H1 (cell line): ENCODE measurements at regions not wholly inside any gene's neighbourhood (a gene's known extent, or its start where the extent isn't known, plus 50 kb on each side); places are given as distances from the start of the nearest gene placed in this dataset.

ENCODE experiments used
- CTCF ChIA-PET: fragments of 300-600 bp; sonication (Branson Sonifier 250); formaldehyde crosslinking; loops from one replicate; lab custom pipeline; 2021; ENCODE audit not compliant: partially characterized antibody; lab: Charles Lee
- POLR2A ChIA-PET: fragments of 300-600 bp; sonication (Branson Sonifier 250); formaldehyde crosslinking; loops from one replicate; lab custom pipeline; 2021; ENCODE audit warnings: inconsistent platforms; ENCODE audit not compliant: partially characterized antibody; lab: Charles Lee
- DNase-seq, 2 experiments: peaks; one replicate each; pipeline versions ENCODE4 v3.0.0 to v3.0.0-alpha.2; 2010 to 2022; ENCODE audit warnings: low spot score in 2 of 2, low read depth in 1 of 2, mixed read lengths in 1 of 2
- FAIRE-seq: peaks from 2 replicates; lab custom pipeline; 2011; peaks lifted over from hg19 to GRCh38; lab: Jason Lieb, UNC
- H2AFZ ChIP-seq: 2 replicates; pipeline ENCODE4 v1.8.1; 2012; ENCODE audit warnings: low read length, inconsistent platforms
- H2AK5ac ChIP-seq: 2 replicates; pipeline ENCODE4 v1.6.1; 2013; ENCODE audit warnings: low read depth, low read length
- H2BK120ac ChIP-seq: replicated peaks from 2 replicates; pipeline ENCODE3; 2013; ENCODE audit warnings: low read depth, low read length, inconsistent platforms
- H2BK12ac ChIP-seq: 2 replicates; pipeline ENCODE4 v1.6.1; 2013; ENCODE audit warnings: low read depth, low read length
- H2BK15ac ChIP-seq: 2 replicates; pipeline ENCODE4 v1.6.1; 2013; ENCODE audit warnings: low read length
- H2BK20ac ChIP-seq: 2 replicates; pipeline ENCODE4 v1.6.1; 2013; ENCODE audit warnings: low read length
- H2BK5ac ChIP-seq: 2 replicates; pipeline ENCODE4 v1.6.1; 2013; ENCODE audit warnings: low read depth, low read length
- H3K14ac ChIP-seq: 2 replicates; pipeline ENCODE4 v1.6.1; 2013; ENCODE audit warnings: inconsistent platforms; ENCODE audit not compliant: insufficient read length
- H3K18ac ChIP-seq: 2 replicates; pipeline ENCODE4 v1.6.1; 2013; ENCODE audit warnings: low read length; ENCODE audit errors: extremely low read depth
- H3K23ac ChIP-seq: 2 replicates; pipeline ENCODE4 v1.6.1; 2013; ENCODE audit warnings: inconsistent platforms; ENCODE audit not compliant: insufficient read length
- H3K23me2 ChIP-seq: 2 replicates; pipeline ENCODE4 v1.6.1; 2013; ENCODE audit warnings: low read depth, low read length
- H3K27ac ChIP-seq: 2 replicates; pipeline ENCODE4 v1.6.1; 2011; ENCODE audit warnings: low read depth, low read length, inconsistent platforms
- H3K27me3 ChIP-seq, 4 experiments: replicated peaks in 1 of 4; 1 replicate in 1 of 4; 2 replicates in 3 of 4; pipeline versions ENCODE4 v1.6.1 to v1.8.1; 2011 to 2013; ENCODE audit warnings: low read length in 3 of 4, mild to moderate bottlenecking in 3 of 4, inconsistent platforms in 2 of 4, mixed read lengths in 2 of 4, moderate library complexity in 1 of 4; ENCODE audit not compliant: control insufficient read depth in 3 of 4, insufficient read depth in 3 of 4; ENCODE audit errors: extremely low read depth in 1 of 4
- H3K36me3 ChIP-seq, 4 experiments: 2 replicates each; pipeline versions ENCODE4 v1.6.1 to v1.8.1; 2011 to 2013; ENCODE audit warnings: mild to moderate bottlenecking in 4 of 4, low read length in 3 of 4, moderate library complexity in 2 of 4, control low read depth in 1 of 4, inconsistent platforms in 1 of 4; ENCODE audit not compliant: insufficient read depth in 4 of 4, control insufficient read depth in 2 of 4
- H3K4ac ChIP-seq: replicated peaks from 2 replicates; pipeline ENCODE3; 2013; ENCODE audit warnings: low read length, low read depth, mixed read lengths, inconsistent platforms; ENCODE audit not compliant: insufficient read length
- H3K4me1 ChIP-seq, 4 experiments: replicated peaks in 1 of 4; 1 replicate in 1 of 4; 2 replicates in 3 of 4; pipeline versions ENCODE4 v1.6.1 to v1.8.1; 2011 to 2013; ENCODE audit warnings: low read length in 3 of 4, inconsistent platforms in 2 of 4, mixed read lengths in 1 of 4; ENCODE audit not compliant: insufficient read depth in 4 of 4, control insufficient read depth in 3 of 4
- H3K4me2 ChIP-seq, 2 experiments: 2 replicates each; pipeline versions ENCODE4 v1.6.1 to v1.8.1; 2011 to 2013; ENCODE audit warnings: low read depth in 2 of 2, low read length in 2 of 2, control low read depth in 1 of 2, inconsistent platforms in 1 of 2, mild to moderate bottlenecking in 1 of 2; ENCODE audit not compliant: insufficient read depth in 1 of 2
- H3K4me3 ChIP-seq, 4 experiments: fragments of 200-600, 300-600 bp in 1 of 4; sonication (generic), shearing (Covaris generic), sonication (Bioruptor Twin) in 1 of 4; 2 replicates each; pipeline versions ENCODE4 v1.5.1 to v1.8.1; 2011 to 2016; ENCODE audit warnings: low read length in 4 of 4, low read depth in 3 of 4, control low read depth in 2 of 4, inconsistent platforms in 2 of 4, mild to moderate bottlenecking in 2 of 4, mixed read lengths in 1 of 4, moderate library complexity in 1 of 4; ENCODE audit not compliant: insufficient read depth in 2 of 4; ENCODE audit errors: extremely low read depth in 1 of 4
- H3K56ac ChIP-seq: replicated peaks from 2 replicates; pipeline ENCODE3; 2013; ENCODE audit warnings: low read depth, mild to moderate bottlenecking, mixed read lengths, low read length, inconsistent platforms; ENCODE audit not compliant: insufficient read length
- H3K79me1 ChIP-seq: 2 replicates; pipeline ENCODE4 v1.6.1; 2013; ENCODE audit warnings: low read depth, low read length, control low read depth
- H3K79me2 ChIP-seq, 2 experiments: 2 replicates each; pipeline versions ENCODE4 v1.6.1 to v1.8.1; 2012 to 2013; ENCODE audit warnings: low read length in 2 of 2, mild to moderate bottlenecking in 2 of 2, inconsistent platforms in 1 of 2; ENCODE audit not compliant: insufficient read depth in 2 of 2, control insufficient read depth in 1 of 2
- H3K9ac ChIP-seq, 4 experiments: replicated peaks in 1 of 4; 1 replicate in 1 of 4; 2 replicates in 3 of 4; pipeline versions ENCODE4 v1.6.1 to v1.8.1; 2011 to 2013; ENCODE audit warnings: low read depth in 3 of 4, low read length in 3 of 4, control low read depth in 2 of 4, mild to moderate bottlenecking in 2 of 4, moderate library complexity in 2 of 4, inconsistent platforms in 1 of 4; ENCODE audit errors: extremely low read depth in 1 of 4
- H3K9me3 ChIP-seq, 2 experiments: 2 replicates each; pipeline versions ENCODE4 v1.6.1 to v1.8.1; 2012 to 2013; ENCODE audit warnings: mild to moderate bottlenecking in 2 of 2, moderate library complexity in 2 of 2, control low read depth in 1 of 2, inconsistent platforms in 1 of 2, low read depth in 1 of 2, low read length in 1 of 2, mixed read lengths in 1 of 2; ENCODE audit not compliant: insufficient read depth in 2 of 2
- H4K20me1 ChIP-seq, 2 experiments: replicated peaks in 1 of 2; 2 replicates each; pipeline versions ENCODE3 to v1.8.1; 2011 to 2013; ENCODE audit warnings: inconsistent platforms in 2 of 2, low read length in 2 of 2, mild to moderate bottlenecking in 1 of 2; ENCODE audit not compliant: insufficient read depth in 2 of 2, control insufficient read depth in 1 of 2
- H4K5ac ChIP-seq: 2 replicates; pipeline ENCODE4 v1.6.1; 2013; ENCODE audit warnings: low read length, low read depth, mixed read lengths, inconsistent platforms; ENCODE audit not compliant: insufficient read length
- H4K8ac ChIP-seq: 2 replicates; pipeline ENCODE4 v1.8.0; 2013; ENCODE audit warnings: mild to moderate bottlenecking, moderate library complexity, low read length, inconsistent platforms; ENCODE audit not compliant: insufficient read depth; ENCODE audit errors: extremely low read depth
- H4K91ac ChIP-seq: replicated peaks from 2 replicates; pipeline ENCODE3; 2013; ENCODE audit warnings: low read length, mixed read lengths, inconsistent platforms; ENCODE audit not compliant: insufficient read length
- GABPA ChIP-seq: IDR thresholded peaks from 2 replicates; pipeline ENCODE4 v1.6.1; 2011; ENCODE audit warnings: mild to moderate bottlenecking, low read length, moderate library complexity, borderline replicate concordance; ENCODE audit not compliant: insufficient read depth
- GTF2F1 ChIP-seq: IDR thresholded peaks from 2 replicates; pipeline ENCODE4 v1.6.1; 2012; ENCODE audit warnings: low read depth, low read length, improper control_type of control experiment, borderline replicate concordance
- HDAC2 ChIP-seq, 2 experiments: fragments of 300-600 bp in 1 of 2; sonication (generic) in 1 of 2; IDR thresholded peaks; 2 replicates each; pipeline ENCODE4 v1.6.1; 2011 to 2012; ENCODE audit warnings: low read depth in 2 of 2, low read length in 2 of 2, mild to moderate bottlenecking in 2 of 2, moderate library complexity in 2 of 2, borderline replicate concordance in 1 of 2, inconsistent platforms in 1 of 2
- NRF1 ChIP-seq: IDR thresholded peaks from 2 replicates; pipeline ENCODE4 v1.6.1; 2011; ENCODE audit warnings: mild to moderate bottlenecking, low read depth, low read length, improper control_type of control experiment
- POU5F1 ChIP-seq: IDR thresholded peaks from 2 replicates; pipeline ENCODE4 v1.6.1; 2011; ENCODE audit warnings: low read depth, mild to moderate bottlenecking, low read length, moderate library complexity
- RAD21 ChIP-seq, 2 experiments: IDR thresholded peaks in 1 of 2; conservative IDR thresholded peaks in 1 of 2; 2 replicates each; pipeline ENCODE4 v1.6.1; 2011; ENCODE audit warnings: low read depth in 2 of 2, low read length in 2 of 2, improper control_type of control experiment in 1 of 2, inconsistent platforms in 1 of 2, mild to moderate bottlenecking in 1 of 2, moderate library complexity in 1 of 2
- RXRA ChIP-seq: IDR thresholded peaks from 2 replicates; pipeline ENCODE4 v1.6.1; 2011; ENCODE audit warnings: low read depth, mild to moderate bottlenecking, low read length, moderate library complexity; ENCODE audit not compliant: insufficient read depth
- SIN3A ChIP-seq, 2 experiments: IDR thresholded peaks in 1 of 2; conservative IDR thresholded peaks in 1 of 2; 2 replicates each; pipeline ENCODE4 v1.6.1; 2011 to 2012; ENCODE audit warnings: low read length in 2 of 2, improper control_type of control experiment in 1 of 2, low read depth in 1 of 2, mild to moderate bottlenecking in 1 of 2
- WGBS, 2 experiments: shearing (Covaris generic) in 1 of 2; methylation state at CpG; one replicate each; pipeline versions ENCODE4 v1.1.6 to v1.1.7; 2013 to 2015; ENCODE audit warnings: low lambda C conversion rate in 2 of 2, mixed read lengths in 2 of 2, inconsistent platforms in 1 of 2, low coverage in 1 of 2, missing lambda C conversion rate in 1 of 2; ENCODE audit not compliant: insufficient replicate concordance in 2 of 2, insufficient coverage in 1 of 2, insufficient read length in 1 of 2; ENCODE audit errors: extremely low coverage in 1 of 2, missing lambda C conversion rate in 1 of 2; 5-methylcytosine and 5-hydroxymethylcytosine counted together
- TF ChIP-seq, protein P1 (sequence below): IDR thresholded peaks from 2 replicates; pipeline ENCODE4 v1.6.1; 2012; ENCODE audit warnings: low read length, inconsistent platforms
- TF ChIP-seq, protein P2 (sequence below): IDR thresholded peaks from 2 replicates; pipeline ENCODE4 v1.6.1; 2011; ENCODE audit warnings: low read depth, mild to moderate bottlenecking, low read length; ENCODE audit not compliant: insufficient read depth

DNA sequence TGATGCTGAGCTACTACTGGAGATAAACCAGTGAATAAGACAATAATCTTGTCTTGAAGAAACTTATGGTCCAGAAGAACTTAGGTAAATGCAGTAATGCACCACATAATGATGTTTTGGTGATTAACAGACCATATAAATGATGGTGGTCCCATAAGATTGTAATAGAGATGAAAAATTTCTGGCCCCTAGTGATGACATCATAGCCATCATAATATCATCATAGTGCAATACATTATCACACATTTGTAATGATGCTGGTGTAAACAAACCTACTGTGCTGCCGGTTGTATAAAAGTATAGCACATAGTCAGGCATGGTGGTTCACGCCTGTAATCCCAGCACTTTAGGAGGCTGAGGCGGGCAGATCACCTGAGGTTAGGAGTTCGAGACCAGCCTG lies 846.8 kb downstream of the FSTL5 start:
- Histone ChIP-seq H3K23ac (no peak overlapping the region), H3K27me3 (no peaks in the 10 kb centered on the region), H2BK15ac (no peak overlapping the region), H4K20me1 (no peaks in the 10 kb centered on the region), H2BK12ac (no peak overlapping the region), H3K56ac (no peak overlapping the region), H2BK5ac (no peak overlapping the region), H4K5ac (no peak overlapping the region), H2BK120ac (no peak overlapping the region), H4K8ac (no peak overlapping the region), H3K27ac (no peak overlapping the region), H2BK20ac (no peak overlapping the region), H3K9ac (no peak overlapping the region), H3K14ac (no peak overlapping the region), H3K79me2 (no peaks in the 10 kb centered on the region), H3K18ac (no peak overlapping the region), H3K9me3 (no peaks in the 10 kb centered on the region), H2AFZ (no peak overlapping the region), H3K4me1 (no peaks in the 10 kb centered on the region), H3K4me3 (no peak overlapping the region), H4K91ac (no peak overlapping the region), H3K36me3 (no peaks in the 10 kb centered on the region), H2AK5ac (no peak overlapping the region), H3K79me1 (no peaks in the 10 kb centered on the region), H3K4me2 (no peak overlapping the region), H3K23me2 (no peaks in the 10 kb centered on the region), H3K4ac (no peak overlapping the region)
- FAIRE-seq (no peak), DNase-seq (no peak)
- WGBS, 2 experiments = 86% methylated on average over 4 of the region's 4 CpGs; no CpG with 5 or more reads in 1 of the 2 experiments
- ChIA-PET CTCF (no interaction called here), POLR2A (no interaction called here)
- TF ChIP-seq SIN3A (conservative IDR thresholded peaks at IDR 0.05 in 1 of 2, IDR thresholded peaks at IDR 0.05 in 1 of 2; ENCODE audit: low read depth in 1 of 2, low read length in 2 of 2) = no peak
- TF ChIP-seq, protein P1, sequence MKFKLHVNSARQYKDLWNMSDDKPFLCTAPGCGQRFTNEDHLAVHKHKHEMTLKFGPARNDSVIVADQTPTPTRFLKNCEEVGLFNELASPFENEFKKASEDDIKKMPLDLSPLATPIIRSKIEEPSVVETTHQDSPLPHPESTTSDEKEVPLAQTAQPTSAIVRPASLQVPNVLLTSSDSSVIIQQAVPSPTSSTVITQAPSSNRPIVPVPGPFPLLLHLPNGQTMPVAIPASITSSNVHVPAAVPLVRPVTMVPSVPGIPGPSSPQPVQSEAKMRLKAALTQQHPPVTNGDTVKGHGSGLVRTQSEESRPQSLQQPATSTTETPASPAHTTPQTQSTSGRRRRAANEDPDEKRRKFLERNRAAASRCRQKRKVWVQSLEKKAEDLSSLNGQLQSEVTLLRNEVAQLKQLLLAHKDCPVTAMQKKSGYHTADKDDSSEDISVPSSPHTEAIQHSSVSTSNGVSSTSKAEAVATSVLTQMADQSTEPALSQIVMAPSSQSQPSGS = no peak
- no peak for TF ChIP-seq NRF1
- no peak for TF ChIP-seq GTF2F1
- no peak for TF ChIP-seq RXRA
- TF ChIP-seq, protein P2, sequence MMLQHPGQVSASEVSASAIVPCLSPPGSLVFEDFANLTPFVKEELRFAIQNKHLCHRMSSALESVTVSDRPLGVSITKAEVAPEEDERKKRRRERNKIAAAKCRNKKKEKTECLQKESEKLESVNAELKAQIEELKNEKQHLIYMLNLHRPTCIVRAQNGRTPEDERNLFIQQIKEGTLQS = no peak
- TF ChIP-seq RAD21 (IDR thresholded peaks at IDR 0.05 in 1 of 2, conservative IDR thresholded peaks at IDR 0.05 in 1 of 2; ENCODE audit: low read depth in 2 of 2, low read length in 2 of 2) = no peak
- TF ChIP-seq POU5F1 = no peak
- TF ChIP-seq HDAC2 (IDR thresholded peaks at IDR 0.05; ENCODE audit: borderline replicate concordance in 1 of 2, low read depth in 2 of 2, low read length in 2 of 2) = no peak
- no peak for TF ChIP-seq GABPA
